ENCODE measurements at regions not wholly inside any gene's neighbourhood (a gene's known extent, or its start where the extent isn't known, plus 50 kb on each side); places are given as distances from the start of the nearest gene placed in this dataset.

- no peaks in the 10 kb centered on the region for H3K4me1 Mint-ChIP-seq
- H3K36me3 Mint-ChIP-seq (ENCODE audit: low read depth) = no peaks in the 10 kb centered on the region
- H3K27me3 Mint-ChIP-seq (ENCODE audit: low read depth) = no peaks in the 10 kb centered on the region
- no peak for TF ChIP-seq CTCF (IDR thresholded peaks at IDR 0.05; ENCODE audit: unreplicated experiment in 3 of 3)
- H3K9me3 Mint-ChIP-seq = peaks cover 4% of the 10 kb centered on the region
- H3K4me3 Mint-ChIP-seq = no peak overlapping the region
- H3K27ac Mint-ChIP-seq = no peak overlapping the region
Measured at GRCh38 chr2:16862471-16862870, 196.8 kb upstream of the CYRIA start.

GRCh38 chr2:16861530-16861929, 195.9 kb upstream of the CYRIA start:
- Mint-ChIP-seq H3K27ac (no peak overlapping the region), H3K36me3 (ENCODE audit: low read depth) (no peaks in the 10 kb centered on the region), H3K9me3 (peaks cover 4% of the 10 kb centered on the region), H3K27me3 (ENCODE audit: low read depth) (no peaks in the 10 kb centered on the region), H3K4me1 (no peaks in the 10 kb centered on the region), H3K4me3 (no peak overlapping the region)
- no peak for TF ChIP-seq CTCF (IDR thresholded peaks at IDR 0.05; ENCODE audit: unreplicated experiment in 3 of 3)

- Mint-ChIP-seq H3K9me3 (peaks cover 4% of the 10 kb centered on the region), H3K27me3 (ENCODE audit: low read depth) (no peaks in the 10 kb centered on the region), H3K27ac (no peak overlapping the region), H3K4me1 (no peaks in the 10 kb centered on the region), H3K4me3 (no peak overlapping the region), H3K36me3 (ENCODE audit: low read depth) (no peaks in the 10 kb centered on the region)
- TF ChIP-seq CTCF (IDR thresholded peaks at IDR 0.05; ENCODE audit: unreplicated experiment in 3 of 3) = no peak
Measured at GRCh38 chr2:16861111-16861510, 195.5 kb upstream of the CYRIA start.

- Mint-ChIP-seq H3K4me1 (no peaks in the 10 kb centered on the region), H3K27ac (no peak overlapping the region), H3K36me3 (ENCODE audit: low read depth) (no peaks in the 10 kb centered on the region), H3K4me3 (no peak overlapping the region), H3K27me3 (ENCODE audit: low read depth) (no peaks in the 10 kb centered on the region), H3K9me3 (peaks cover 4% of the 10 kb centered on the region)
- TF ChIP-seq CTCF (IDR thresholded peaks at IDR 0.05; ENCODE audit: unreplicated experiment in 3 of 3) = no peak
Measured at GRCh38 chr2:16860627-16861026, 195.0 kb upstream of the CYRIA start.

- Mint-ChIP-seq H3K27ac (no peak overlapping the region), H3K9me3 (peaks cover 4% of the 10 kb centered on the region), H3K4me1 (no peaks in the 10 kb centered on the region), H3K4me3 (no peak overlapping the region), H3K36me3 (ENCODE audit: low read depth) (no peaks in the 10 kb centered on the region), H3K27me3 (ENCODE audit: low read depth) (no peaks in the 10 kb centered on the region)
- no peak for TF ChIP-seq CTCF (IDR thresholded peaks at IDR 0.05; ENCODE audit: unreplicated experiment in 3 of 3)
Measured at GRCh38 chr2:16855183-16855582, 189.5 kb upstream of the CYRIA start.

GRCh38 chr2:16853088-16853487, 187.5 kb upstream of the CYRIA start:
- no peaks in the 10 kb centered on the region for H3K27me3 Mint-ChIP-seq (ENCODE audit: low read depth)
- no peaks in the 10 kb centered on the region for H3K36me3 Mint-ChIP-seq (ENCODE audit: low read depth)
- no peaks in the 10 kb centered on the region for H3K4me1 Mint-ChIP-seq
- no peak overlapping the region for H3K4me3 Mint-ChIP-seq
- H3K9me3 Mint-ChIP-seq = no peaks in the 10 kb centered on the region
- H3K27ac Mint-ChIP-seq = no peak overlapping the region
- no peak for TF ChIP-seq CTCF (IDR thresholded peaks at IDR 0.05; ENCODE audit: unreplicated experiment in 3 of 3)
